NCI-H345 treated with DMSO at 0.1 percent for 48 hours (cell line): ENCODE measurements at regions not wholly inside any gene's neighbourhood (a gene's known extent, or its start where the extent isn't known, plus 50 kb on each side); places are given as distances from the start of the nearest gene placed in this dataset.
"Not testable (repeated sequence)": the region's sequence is repeated elsewhere in the genome, so short reads cannot be mapped to it uniquely, and the experiment has no call there.

ENCODE experiments used
- DNase-seq: peaks from one replicate; lab custom pipeline; 2025; ENCODE audit not compliant: unreplicated experiment; lab: John Stamatoyannopoulos, UW

DNA sequence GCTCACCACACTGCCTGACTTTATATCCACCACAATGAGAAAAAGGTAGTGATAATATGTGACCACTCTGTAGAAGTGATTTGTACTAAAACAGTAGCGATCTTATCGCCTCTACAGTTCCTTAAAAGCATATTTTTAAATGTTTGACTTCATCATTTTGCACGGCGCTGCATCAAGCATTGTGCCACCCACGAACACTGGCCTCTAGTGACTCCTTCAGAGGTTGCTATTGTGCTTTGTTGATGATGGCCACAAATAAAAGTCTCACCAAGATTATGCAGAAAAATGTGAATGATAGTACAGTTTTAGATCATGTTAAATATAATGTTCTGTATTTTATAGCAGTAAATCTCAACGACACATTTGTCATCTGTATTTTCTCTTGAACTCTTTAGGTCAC is 186.5 kb upstream of the NCAM2 start:
- no peak for DNase-seq

DNA sequence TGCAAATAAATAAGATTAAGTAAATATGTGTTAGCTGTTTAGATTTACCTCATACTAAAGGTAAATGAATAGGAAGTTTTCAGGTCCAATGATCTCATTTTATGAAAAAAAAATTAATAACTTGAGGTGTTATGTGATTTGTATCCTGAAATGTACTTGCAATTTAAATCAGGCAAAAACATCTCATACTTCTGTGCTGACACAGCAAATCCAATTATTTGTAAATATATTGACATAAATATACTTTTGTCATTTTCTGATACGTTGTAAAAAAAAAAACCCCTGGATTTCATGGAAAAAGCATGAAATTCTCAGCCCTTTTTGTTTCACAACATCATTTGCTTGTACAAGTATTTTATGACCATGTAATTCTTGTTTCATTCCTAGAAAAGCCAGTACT is 184.1 kb upstream of the NCAM2 start:
- no peak for DNase-seq

DNA sequence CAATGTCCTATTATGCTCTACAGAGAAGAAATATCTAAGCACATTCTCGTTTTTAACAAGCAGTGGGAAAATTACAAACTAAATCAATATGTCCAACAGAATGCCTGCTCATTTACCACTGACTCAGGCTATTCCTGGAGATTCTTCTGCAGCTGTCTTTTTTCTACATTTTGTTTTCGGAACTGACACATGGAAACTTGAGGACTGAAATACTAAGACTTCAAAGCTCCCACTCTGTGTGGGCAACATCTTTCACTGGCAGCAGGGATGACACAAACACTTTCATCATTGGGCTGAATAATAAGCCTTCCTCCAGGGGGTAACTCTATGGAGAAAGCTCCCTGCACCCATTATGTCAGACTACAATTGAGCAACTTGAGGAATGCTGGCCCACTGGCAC is 175.5 kb upstream of the NCAM2 start:
- DNase-seq: no peak

DNA sequence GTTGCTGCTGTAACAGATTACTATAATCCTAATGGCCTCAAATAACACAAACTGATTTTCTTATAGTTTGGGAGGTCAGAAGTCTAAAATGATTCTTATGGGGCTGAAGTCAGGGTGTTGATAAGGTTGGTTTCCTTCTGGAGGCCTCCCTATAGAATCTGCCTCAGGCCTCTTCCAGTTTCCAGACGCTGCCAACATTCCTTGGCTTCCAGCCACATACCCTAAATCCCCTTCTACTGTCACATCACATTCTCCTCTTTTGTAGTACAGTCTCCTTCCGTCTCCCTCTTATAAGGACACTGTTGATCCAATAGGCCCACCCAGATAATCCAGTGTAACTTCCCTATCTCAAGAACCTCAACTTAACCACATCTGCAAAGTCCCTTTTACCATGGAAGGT is 145.3 kb upstream of the NCAM2 start:
- DNase-seq: no peak

- peak; percentile 97 for DNase-seq
Observed at GRCh38 chr21:20856926-20857325, 141.3 kb upstream of the NCAM2 start.

DNA sequence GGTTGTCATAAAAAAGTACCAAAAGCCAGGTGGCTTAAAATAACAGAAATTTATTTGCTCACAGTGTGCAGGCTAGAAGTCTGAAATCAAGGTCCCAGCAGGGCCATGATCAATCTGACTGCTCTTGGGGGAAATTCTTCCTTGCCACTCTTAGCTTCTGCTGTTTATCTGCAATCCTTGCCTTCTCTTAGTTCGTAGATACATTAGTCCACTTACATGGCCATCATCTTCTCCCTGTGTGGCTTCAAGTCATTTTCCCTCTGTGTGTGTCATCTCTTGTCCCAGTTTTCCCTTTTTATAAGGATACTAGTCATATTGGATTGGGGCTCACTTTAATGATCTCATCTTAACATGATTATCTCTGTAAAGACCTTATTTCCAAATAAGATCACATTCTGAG is 124.0 kb upstream of the NCAM2 start:
- DNase-seq: no peak

GRCh38 chr21:20875742-20876141 is 122.5 kb upstream of the NCAM2 start:
- no peak for DNase-seq

- no peak for DNase-seq
Observed at GRCh38 chr21:20877976-20878375, 120.2 kb upstream of the NCAM2 start.

DNA sequence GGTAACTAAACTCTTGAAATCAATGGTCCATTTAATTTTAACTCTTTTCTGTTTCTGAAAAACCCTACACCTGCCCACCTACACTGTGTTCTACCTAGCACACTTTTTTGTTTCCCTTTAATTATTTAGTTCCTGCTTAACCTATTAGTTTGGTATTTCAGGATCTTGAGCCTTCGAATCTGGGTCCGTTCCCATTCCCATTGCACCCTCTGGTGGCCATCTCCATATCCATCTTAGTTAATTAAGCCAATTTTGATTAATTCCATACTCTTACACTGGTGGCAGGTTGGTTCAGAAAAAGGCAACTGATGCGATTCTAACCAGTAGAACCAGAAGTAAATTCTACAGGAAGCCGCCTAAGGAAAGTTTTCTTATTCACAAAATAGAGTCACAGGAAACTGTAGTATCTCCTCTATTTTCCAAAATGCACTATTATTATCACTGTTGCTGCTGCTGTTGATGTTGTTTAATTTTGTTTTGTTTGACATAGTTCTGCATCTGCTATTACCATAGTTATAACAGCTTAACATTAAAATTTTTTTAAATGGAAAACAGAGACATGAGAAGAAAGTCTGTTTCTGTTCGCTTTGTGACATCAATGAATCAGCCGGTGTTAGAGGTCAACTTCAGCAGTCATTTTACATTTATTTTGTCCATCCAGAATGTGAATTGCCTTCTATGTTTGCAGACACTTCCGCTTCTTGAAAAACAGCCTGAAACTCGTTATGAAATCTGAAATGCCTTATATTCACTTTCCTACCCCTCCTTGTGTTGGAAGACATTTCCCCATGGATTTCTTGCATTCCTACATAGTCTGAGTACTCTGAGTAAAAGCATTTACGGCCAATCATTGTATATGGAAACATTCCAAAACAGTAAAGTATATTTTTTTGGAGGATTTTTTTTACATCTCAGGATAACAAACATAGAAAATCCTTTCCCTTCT is 115.5 kb upstream of the NCAM2 start:
- peak; percentile 46 for DNase-seq

DNA sequence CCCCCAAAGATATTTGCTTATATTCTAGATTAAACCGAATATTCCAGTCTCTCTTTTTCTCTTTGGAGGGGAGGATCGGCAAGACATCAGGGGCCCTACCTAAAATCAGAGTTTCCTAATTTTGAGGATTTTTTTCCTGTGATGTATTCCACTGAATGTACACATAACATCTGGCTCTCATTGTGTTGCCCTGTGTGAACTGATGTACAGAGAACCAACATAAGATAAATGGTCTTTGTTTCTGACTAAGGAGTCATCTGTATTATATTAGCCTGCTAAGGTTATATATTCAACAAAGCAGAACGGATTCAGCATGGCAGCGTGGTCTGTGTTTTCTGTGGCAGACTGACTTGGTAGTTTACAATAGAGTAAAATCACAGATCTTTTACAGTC is 114.8 kb upstream of the NCAM2 start:
- DNase-seq: no peak

DNA sequence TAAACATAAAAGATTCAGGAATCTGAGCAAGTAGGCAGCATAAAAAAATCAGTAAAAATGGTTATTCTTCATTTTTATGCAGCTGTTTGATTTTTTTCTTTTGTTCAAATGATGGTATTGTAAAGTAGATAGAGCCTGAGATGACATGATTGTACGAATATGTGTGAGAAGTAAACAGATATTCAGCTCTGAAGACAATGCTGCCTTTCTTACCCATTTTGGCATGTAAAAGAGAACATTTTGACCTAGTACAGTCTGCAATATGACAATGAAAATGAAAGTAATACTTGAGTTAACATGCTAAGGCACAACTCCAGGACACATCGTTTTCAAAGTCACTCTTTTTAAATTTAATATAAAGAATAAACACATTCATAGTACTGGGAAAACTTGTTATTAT is 95.7 kb upstream of the NCAM2 start:
- no peak for DNase-seq

- no peak for DNase-seq
Observed at GRCh38 chr21:20902998-20903397, 95.2 kb upstream of the NCAM2 start.

- DNase-seq: not testable (repeated sequence)
Observed at GRCh38 chr21:20927555-20927954, 70.7 kb upstream of the NCAM2 start.

DNA sequence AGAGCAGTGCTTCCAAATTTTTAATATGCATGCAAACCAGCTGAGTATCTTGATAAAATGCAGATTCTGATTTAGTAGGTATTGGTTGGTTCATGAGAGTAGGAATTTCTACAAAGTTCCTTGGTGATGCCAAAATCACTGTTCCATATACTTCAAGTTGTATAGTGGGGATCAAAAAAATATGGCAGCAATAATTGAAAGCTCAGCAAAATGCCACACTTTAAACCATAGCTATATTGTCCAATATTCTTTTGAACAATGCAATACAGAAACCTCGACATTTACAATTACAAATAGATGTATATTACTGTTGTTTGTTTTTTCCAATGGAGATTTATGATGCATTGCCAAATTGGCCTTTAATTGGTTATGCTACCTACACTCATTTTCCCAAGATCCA is 55.7 kb upstream of the NCAM2 start:
- DNase-seq: no peak

DNA sequence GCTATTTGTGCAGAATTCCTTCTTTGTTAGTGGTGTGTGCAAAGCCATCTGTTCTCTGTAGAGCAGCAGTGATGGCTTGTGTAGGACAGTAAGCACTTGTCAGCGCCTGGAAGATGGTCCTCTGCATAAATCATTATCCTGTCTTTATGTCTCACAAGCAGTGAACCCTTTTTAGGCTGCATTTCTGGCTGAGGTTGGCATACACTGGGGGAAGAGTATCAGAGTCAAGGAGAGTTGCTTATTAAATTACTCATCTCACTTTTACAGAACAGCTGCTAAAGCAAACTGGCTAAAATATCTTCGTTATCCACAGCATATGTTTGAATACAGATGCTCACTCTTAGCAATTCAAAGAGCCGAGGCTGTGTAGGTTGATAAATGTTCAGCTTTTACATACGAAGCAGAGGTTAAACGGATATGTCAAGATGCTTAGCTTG is 54.6 kb upstream of the NCAM2 start:
- DNase-seq: no peak

DNA sequence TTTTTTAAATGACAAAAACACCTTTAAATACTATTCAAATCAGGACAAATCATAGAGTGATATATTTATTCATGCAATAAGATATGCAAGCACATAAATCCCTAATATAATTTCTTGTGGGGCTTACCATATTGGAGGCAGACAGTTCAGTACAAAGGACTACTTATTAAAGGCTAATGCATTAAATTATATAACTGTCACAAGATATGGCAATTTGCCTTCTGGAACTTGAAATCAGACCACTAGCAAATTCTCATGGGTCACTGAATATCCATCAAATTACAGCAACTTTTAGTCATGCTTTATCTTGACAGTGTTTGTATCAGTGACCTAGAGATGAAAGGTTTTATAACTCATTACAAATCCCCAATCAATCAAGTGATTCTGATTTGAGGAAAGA is 54.1 kb upstream of the NCAM2 start:
- no peak for DNase-seq

DNA sequence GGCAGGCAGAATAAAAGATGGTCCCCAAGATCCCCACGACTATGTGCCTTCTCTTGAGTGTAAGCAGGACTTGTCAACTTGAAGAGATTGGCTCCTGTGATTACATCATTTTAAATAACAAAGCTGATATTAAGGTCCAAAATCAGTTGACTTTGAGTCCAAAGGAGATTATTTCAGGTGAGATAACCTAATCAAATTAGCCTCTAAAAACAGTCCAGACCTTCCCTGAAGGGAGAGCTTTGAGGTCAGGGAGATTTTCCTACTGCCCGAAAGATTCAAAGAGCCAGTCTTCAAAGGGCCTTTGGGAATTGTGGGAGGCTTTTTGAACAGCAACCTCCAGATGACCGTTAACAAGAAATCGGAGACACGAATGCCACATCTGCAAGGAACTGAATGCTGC is 51.5 kb upstream of the NCAM2 start:
- DNase-seq: no peak
